ENCODE measurements at regions not wholly inside any gene's neighbourhood (a gene's known extent, or its start where the extent isn't known, plus 50 kb on each side); places are given as distances from the start of the nearest gene placed in this dataset.

GRCh38 chr1:163826500-163826899 is 504.7 kb downstream of the NUF2 start:
- TF ChIP-seq CTCF (IDR thresholded peaks at IDR 0.05; ENCODE audit: poor library complexity, severe bottlenecking) (no peak), SMC3 (conservative IDR thresholded peaks at IDR 0.05; ENCODE audit: poor library complexity) (no peak), EP300 (conservative IDR thresholded peaks at IDR 0.05; ENCODE audit: poor library complexity, severe bottlenecking) (no peak), REST (IDR thresholded peaks at IDR 0.05; ENCODE audit: borderline replicate concordance) (no peak), EZH2 (IDR thresholded peaks at IDR 0.05; ENCODE audit: borderline replicate concordance, insufficient read depth, low read length, poor library complexity, severe bottlenecking) (no peak), POLR2AphosphoS5 (IDR thresholded peaks at IDR 0.05) (no peak), MXI1 (conservative IDR thresholded peaks at IDR 0.05; ENCODE audit: poor library complexity, severe bottlenecking) (no peak), RAD21 (conservative IDR thresholded peaks at IDR 0.05) (no peak)

Data from neural cell (in vitro differentiated cells).